ENCODE measurements at regions not wholly inside any gene's neighbourhood (a gene's known extent, or its start where the extent isn't known, plus 50 kb on each side); places are given as distances from the start of the nearest gene placed in this dataset.

- TF ChIP-seq, protein P1, sequence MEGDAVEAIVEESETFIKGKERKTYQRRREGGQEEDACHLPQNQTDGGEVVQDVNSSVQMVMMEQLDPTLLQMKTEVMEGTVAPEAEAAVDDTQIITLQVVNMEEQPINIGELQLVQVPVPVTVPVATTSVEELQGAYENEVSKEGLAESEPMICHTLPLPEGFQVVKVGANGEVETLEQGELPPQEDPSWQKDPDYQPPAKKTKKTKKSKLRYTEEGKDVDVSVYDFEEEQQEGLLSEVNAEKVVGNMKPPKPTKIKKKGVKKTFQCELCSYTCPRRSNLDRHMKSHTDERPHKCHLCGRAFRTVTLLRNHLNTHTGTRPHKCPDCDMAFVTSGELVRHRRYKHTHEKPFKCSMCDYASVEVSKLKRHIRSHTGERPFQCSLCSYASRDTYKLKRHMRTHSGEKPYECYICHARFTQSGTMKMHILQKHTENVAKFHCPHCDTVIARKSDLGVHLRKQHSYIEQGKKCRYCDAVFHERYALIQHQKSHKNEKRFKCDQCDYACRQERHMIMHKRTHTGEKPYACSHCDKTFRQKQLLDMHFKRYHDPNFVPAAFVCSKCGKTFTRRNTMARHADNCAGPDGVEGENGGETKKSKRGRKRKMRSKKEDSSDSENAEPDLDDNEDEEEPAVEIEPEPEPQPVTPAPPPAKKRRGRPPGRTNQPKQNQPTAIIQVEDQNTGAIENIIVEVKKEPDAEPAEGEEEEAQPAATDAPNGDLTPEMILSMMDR (IDR thresholded peaks at IDR 0.05; ENCODE audit: low read depth, low read length, poor library complexity, severe bottlenecking): no peak
- TF ChIP-seq EZH2phosphoT487 (IDR thresholded peaks at IDR 0.05; ENCODE audit: borderline replicate concordance, low read length): no peak
These were observed 595.4 kb downstream of the SLC16A7 start for GRCh38 chr12:60191271-60191670.

All from DOHH2 (cell line).